GM18499 (cell line): ENCODE measurements at regions not wholly inside any gene's neighbourhood (a gene's known extent, or its start where the extent isn't known, plus 50 kb on each side); places are given as distances from the start of the nearest gene placed in this dataset.
"Not testable (repeated sequence)": the region's sequence is repeated elsewhere in the genome, so short reads cannot be mapped to it uniquely, and the experiment has no call there.

Experiments
- ATAC-seq: cut with Tn5 transposase; IDR thresholded peaks from one replicate; pipeline ENCODE4 v1.9.1; 2021; ENCODE audit warnings: moderate number of reproducible peaks; ENCODE audit not compliant: insufficient read depth, unreplicated experiment

DNA sequence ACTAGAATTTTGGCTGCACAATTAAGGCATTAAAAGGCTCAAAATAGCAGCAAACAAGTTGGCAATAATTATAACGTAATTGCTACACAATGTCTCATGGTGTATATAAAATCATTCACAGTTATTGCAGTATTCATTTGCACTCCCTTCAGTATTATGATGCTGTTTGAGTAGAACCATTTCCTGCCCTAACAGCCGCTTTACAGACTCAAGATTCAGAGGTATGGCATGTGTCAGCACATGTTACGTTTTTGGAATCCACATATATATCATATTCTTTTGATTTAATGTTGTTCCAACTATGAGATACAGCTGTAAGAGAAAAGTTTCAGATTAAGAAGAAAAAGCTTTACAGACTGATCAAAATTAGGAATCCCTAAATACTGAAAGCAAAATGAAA, 56.3 kb upstream of the NCKAP5 start:
- ATAC-seq: no peak

DNA sequence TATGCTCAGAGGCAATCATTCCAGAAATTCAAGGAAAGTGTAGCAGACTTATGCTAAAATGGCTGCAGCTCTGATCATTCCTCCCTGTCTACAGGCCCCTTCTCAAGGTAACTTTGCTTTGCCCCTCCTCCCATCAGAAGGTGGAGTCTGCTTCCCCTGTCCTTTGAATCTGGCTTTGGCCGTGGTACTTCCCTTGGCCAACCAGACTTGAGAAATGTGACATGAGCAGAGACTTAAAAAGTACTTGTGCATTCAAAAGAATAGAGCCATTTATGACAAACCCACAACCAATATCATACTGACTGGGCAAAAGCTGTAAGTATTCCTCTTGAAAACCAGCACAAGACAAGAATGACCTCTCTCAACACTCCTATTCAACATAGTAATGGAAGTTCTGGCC, 59.5 kb upstream of the NCKAP5 start:
- no peak for ATAC-seq

DNA sequence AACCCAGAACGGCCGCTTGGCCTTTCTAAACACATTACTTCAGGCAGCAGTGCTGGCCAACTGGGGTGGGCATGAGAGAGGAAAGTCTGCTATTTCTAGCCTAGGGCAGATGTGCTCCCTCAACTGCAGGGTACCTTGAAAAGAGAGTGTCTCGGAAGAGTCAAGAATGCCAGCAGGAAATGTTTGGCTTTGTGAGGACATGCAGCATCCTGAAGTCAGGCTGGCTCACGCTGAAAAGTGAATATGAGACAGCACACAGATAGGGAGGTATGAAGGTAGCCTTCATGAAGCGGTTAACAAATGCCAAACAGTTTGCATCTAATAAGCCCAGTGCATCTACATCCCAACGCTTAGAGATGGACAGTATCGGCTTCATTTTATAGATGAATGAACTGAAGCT, 65.0 kb upstream of the NCKAP5 start:
- no peak for ATAC-seq

DNA sequence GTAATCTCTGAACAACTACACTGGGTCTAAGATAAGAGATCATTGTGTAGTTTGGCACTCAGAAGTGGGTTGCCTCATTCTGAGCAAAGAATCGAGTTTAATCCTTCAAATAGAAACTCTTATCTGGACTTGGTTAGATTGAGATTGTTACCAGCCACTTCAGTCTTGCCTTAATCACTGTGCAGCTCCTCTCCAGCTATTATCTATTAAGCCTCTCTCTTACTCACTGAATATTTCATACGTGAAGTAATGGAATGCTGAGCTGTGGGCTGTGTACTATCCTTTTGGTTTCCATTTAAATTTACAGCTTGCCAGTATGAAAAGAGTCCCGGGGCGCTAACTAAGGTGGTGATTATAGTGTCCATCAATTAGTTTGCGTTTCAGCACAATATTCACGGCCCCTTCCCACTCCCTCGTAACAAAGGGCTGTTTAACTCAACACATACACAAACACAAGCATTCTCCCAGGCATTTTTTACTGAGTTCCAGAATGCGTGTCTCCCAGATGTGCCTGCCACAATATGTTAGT, 65.7 kb upstream of the NCKAP5 start:
- no peak for ATAC-seq

DNA sequence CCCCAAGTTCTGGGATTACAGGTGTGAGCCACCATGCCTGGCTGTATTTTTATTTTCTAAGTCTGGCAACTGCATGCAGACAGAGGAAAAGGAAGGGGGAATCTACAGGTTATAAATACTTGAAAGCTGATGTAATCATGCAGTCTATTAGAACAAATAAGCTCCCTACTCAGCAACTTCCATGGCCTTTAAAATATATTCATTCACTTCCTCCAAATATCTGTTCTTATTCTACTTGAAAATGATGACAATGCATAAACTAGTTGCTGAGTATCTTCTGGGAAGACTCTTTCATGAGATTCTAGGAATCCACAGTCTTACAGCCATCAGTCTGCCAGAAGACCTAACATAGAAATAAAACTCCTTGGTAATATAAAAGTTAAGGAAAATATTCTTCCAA, 66.9 kb upstream of the NCKAP5 start:
- no peak for ATAC-seq

DNA sequence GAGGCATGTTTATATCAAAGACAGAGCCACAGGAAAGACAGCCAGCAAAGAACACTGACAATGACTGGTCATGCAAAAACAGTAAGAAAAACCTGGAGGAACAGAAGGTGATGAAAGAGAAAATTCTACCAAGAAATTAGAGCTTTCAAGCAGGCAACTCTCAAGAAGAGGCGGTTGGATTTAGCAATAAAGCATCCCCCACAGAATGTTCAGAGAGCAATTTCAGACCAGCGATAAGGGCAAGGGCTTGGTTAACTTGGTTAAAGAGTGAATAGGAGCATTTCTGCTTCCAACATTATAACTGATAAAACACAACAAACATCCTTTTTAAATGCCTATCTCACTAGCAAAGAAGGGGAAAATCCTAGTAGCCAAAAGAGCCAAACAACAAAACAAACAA, 68.0 kb upstream of the NCKAP5 start:
- ATAC-seq: no peak

DNA sequence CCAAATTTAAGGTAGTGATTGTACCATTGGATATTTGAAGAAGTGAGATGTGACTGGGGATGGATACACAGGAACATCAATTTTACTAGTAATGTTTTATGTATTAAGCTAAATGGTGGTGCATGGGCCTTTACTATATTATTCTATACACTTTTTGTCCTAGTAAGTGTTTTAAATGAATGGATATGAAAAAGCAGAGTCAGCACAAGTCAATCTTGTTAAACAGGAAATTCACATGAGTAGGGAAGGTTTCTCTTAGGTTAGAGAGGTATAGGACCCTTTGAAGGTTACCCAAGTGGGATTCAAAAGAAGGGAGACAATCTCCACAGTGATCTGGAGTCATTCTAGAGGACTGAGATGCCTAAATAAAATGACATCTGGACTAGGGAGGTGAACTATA, 71.8 kb upstream of the NCKAP5 start:
- no peak for ATAC-seq

DNA sequence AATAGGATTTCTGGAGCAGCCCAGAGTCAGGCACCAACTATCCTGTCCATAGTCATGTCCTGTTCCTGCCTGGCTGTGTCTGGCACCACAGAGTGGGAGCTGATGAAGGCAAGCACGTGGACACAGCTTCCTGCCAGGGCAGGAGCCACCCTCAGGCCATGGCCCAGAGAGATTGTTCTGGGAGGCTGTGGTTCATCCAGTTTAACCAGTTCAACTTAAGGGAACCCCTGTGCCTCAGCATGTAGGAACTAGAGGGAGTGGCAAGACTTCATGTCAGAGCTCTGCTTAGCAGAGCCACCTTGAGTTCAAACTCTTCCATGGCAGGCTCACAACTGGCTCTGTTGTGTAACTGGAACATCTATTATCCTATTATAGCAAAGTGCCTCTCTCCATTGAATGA, 73.2 kb upstream of the NCKAP5 start:
- no peak for ATAC-seq

DNA sequence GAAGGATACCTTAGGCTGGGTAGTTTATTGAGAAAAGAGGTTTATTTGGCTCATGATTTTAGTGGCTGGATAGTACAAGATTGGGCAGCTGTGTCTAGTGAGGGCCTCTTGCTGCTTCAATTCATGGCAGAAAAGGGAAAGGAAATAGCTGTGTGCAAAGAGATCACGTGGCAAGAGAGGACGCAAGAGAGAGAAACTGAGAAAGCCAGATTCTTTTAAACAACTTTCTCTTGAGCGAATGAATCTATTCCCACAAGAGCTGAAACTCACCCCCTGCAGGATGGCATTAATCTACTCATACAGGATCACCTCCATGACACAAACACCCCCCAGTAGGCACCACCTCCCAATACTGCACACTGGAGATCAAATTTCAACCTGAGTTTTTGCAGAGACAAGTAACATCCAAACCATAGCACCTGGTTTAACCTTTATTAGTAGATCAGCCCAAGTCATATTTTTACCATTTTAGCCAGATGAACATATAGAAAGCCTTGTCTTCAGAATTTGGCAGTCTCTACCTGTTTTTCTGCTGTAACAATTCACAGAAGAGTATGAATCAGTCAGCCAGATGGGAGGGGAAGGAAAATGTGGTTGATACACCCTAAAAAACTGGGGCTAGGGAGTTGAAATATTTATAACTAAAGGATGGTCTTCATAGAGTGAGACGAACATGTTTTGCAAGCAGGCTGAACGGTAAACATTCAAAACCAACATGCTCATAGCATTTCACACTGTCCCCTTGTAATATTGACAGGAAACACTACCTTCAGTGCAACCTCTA, 73.9 kb upstream of the NCKAP5 start:
- ATAC-seq: no peak

DNA sequence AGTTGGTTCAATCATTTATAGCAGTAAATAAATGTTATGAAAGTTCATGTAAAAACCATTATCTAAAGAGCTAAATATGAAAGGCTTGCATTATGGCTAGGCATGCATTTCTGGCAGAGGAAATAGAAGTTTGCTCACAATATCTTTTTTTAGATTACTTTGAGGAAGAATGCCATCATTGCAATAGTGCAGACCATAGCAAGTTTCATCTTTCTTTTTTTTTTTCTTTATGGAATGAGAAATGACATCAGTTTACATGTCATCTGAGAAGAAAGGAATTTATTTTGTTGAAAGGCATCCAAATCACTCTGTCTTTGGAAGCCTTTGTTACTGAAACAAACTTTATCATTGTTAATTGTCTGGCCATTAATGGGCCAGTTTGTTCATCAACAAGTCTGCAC, 74.5 kb upstream of the NCKAP5 start:
- no peak for ATAC-seq

DNA sequence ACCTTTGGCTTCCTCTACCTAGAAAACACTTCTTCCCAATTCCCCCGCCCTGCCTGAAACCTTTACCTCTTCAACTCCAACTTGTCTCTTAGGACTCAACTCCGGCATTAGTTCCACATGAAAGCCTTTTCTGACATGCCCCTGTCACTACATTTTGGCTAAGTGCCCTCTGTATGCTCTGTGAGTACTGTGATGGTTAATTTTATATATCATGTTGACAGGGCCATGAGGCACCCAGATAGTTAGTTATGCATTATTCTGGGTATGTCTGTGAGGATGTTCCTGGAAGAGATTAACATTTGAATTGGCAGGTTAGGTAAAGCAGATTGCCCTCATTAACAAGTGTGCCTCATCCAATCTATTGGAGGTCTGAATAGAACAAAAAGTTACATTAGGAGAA, 75.6 kb upstream of the NCKAP5 start:
- no peak for ATAC-seq

DNA sequence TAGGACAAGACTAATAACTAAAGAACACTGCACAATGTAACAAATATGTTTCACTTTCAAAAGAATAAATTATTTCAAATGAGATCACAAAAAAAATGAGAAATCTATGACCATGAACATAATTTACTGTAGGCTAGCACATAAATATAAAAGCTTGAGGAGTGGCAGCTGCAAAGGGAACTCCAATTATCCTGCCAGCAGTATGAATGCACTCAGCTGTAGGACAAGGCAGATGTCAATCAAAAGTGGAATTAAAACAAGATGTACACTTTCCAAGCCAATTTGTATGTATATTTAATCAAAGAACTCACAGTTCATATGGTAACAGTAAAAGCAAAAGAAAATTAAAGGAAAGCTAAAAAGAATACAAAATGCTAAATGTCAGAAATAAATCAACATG, 76.6 kb upstream of the NCKAP5 start:
- ATAC-seq: no peak

DNA sequence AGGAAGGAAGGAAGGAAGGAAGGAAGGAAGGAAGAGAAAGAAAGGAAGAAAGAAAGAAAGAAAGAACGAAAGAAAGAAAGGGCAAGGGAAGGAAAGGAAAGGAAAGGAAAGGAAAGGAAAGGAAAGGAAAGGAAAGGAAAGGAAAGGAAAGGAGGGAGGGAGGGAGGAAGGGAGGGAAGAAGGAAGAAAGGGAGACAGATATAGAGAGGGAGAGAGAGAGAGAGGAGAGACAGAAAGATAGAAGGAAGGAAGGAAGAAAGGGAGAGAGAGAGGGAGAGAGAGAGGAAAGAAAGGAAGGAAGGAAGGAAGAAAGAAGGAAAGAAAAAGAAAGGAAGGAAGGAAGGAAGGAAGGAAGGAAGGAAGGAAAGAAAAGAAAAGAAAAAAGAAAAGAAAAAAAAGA, 79.1 kb upstream of the NCKAP5 start:
- ATAC-seq: not testable (repeated sequence)

DNA sequence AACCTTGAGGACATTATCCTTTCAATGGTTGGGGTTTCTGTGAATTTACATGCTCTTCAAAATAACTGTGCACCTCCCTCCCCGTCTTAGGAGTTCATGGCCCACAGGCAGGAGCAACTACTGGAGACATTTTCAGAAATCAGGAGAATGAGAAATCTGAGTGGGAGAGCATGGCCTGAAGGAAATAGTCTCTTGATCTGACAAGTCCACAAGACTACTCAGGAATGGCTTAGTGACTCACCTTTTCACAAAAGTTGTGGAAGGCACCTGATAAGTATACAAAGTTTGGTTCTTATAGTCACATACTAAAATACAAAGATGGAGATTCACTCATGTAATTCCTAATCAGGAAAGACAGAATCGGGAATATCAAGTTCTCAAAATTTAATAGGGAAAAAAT, 83.6 kb upstream of the NCKAP5 start:
- no peak for ATAC-seq

DNA sequence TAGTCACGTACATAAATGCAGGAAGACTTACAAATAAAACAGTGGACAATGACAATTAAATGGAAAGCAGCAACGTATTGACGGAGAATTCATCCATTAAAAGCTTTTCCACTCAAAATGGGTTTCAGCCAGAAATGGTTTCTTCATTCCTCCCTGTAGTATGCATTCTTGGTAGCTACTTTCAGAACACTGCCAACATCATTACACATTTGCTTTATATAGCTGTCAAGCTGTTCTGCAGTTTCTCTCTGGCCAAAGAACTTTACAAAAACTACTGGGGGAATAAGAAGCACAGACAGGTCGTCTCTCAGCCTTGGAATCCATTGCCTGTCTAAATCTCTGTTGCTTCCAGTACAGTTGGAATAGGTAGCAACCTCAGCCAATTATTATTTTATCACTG, 84.1 kb upstream of the NCKAP5 start:
- ATAC-seq: no peak

DNA sequence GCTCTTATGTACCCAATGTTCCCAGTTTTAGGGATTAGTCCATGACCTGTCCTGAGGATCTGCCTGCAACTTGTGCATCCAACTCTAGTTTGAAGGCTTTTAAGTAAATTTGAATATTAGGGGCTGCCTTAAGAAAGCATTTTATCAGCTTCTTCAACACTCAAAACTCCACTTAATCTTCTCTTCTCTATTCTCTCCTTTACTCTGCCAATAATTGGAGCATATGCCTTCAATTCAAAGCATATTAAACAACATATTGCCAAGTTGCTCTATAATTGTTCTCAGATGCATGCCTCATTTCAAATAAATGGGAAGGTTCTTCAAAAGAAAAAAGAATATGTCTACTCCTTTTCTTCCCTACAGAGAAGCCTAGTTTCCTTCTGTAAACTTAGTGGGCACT, 84.8 kb upstream of the NCKAP5 start:
- no peak for ATAC-seq

DNA sequence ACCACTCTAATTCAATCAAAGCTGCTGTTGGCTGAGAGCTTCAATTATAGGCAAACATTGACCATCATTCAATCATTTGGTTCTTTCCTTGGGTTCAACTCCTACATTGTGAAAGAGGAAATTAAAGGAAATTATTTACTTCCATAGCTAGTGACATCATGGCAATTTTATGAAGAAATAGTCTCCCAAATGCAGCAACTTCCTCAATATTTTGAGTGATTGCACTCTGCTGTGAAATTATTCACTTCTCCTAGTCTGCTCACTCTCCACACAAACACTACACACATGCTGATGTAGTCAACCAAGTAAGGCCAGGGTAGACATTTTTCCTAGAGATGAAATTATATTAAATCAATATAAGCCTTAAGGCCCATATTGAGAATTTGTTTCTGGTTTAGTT, 86.7 kb upstream of the NCKAP5 start:
- ATAC-seq: no peak

DNA sequence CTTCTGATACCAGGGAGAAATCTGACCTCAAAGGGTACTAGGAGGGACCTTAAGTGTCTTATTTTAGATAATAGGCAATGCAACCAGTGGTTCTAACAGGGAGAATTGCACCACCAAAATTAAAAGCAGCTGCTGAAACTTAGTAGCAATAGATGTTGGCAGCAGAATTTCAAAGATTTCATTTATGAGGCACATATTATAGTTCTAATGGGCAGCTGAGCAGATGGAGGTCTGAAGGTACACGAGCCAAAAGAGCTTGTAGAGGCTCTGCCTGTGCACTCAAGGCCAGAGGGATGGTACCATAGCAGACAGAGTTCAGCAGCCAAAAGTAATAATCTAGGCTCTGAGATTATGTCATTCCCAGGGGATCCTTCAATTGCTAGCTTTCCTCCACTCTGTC, 87.3 kb upstream of the NCKAP5 start:
- ATAC-seq: no peak

DNA sequence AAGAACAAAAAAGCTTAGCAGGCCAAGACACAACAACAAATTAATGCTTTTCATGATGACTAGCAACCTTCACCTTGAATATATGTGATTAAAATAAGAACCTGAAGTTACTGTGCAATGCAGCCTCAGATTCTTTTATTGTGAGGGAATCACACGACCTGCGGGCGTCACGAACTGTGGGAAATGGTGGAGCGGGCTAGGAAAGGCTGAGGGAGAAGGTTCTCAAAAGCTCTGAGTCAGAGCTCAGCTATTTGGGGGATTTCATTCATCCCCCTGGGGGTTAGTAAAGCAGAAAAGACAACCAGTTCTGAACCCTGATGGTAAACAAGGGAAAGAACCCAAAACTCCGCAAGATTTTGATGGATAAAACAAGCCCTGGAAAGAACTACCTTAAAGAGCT, 89.3 kb upstream of the NCKAP5 start:
- ATAC-seq: no peak

DNA sequence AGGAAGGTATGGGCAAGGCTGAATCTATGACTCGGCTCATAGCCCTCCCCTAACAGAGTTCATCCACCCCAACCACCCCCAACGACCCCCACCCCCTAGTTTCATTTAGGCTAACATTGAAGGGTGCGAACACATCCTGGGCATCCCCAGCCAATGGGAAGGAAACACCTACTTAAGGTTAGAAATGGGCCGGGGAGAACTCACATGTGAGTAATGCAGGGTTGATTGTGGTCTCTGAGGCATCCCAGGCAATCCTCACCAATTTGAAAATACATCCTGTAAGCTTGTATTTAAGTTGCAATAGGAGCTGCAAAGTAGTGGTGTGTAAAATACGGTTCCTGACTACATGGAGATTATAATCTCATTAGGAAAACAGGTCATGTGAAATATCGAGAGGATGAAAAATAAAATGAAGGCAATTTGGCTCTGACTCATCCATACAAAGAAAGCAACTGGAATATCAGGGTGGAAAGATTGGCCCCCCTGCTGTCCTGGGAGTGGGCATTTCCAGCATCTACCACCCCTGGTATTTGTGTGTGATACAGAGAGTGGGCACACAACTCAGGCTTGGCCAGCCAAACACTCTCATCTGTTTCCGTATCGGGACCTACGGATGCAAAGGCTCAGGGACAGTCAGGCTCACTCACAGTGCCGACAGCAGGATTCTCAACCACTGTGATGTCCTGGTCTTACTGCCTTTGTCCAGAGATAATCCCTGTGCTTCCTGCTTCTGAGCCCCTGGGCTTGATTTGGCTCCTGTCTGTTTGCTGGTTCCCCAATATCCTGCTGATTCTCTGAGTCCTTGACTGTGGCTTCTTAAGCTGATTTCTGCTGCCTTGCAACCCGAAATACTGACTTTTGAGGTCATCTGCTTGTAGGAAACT, 90.0 kb upstream of the NCKAP5 start:
- no peak for ATAC-seq

DNA sequence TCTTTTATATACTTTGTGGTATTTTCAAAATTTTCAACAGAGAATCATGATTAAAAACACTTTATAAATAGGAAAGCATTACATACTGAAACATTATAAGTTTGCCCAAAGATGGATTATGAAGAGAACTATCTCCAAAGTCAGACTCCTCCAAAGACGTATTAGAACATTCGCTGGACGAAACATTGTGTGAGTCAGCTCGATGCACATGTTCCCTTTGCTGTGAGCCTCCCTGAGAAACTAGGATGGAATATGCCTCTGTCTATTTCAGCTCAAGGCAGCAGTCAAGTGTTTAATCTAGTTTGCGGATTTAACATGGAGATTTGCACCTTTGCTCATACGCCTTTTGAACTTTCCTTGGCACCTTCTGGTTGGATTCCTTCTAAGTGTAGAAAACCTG, 92.2 kb upstream of the NCKAP5 start:
- ATAC-seq: no peak

DNA sequence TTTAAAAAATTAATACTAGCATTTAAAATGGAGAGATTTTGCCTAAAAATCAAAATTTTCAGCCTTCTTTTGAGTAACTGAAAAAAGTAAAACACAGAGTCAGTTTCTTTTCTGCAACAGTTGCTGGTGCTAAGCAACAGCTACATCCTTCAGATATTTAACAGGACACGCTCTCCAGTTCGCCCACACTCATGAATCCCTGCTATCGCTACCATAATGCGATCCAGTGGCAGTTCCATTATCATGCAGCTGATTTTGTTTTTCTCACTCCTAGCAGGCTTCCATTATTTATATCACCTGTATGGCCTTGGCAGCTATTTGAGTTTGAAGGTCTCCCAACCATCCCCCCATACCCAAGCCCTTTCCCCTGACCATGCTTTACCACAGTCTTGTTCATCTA, 93.1 kb upstream of the NCKAP5 start:
- no peak for ATAC-seq
